Osteoblast (primary cell): ENCODE measurements at regions not wholly inside any gene's neighbourhood (a gene's known extent, or its start where the extent isn't known, plus 50 kb on each side); places are given as distances from the start of the nearest gene placed in this dataset.

Experiments
- DNase-seq: peaks from one replicate; pipeline ENCODE4 v3.0.0; 2011; ENCODE audit warnings: low spot score, mixed read lengths; ENCODE audit not compliant: insufficient read length; ENCODE audit errors: missing footprints
- H2AFZ ChIP-seq: 2 replicates; pipeline ENCODE4 v1.6.0; 2011; ENCODE audit warnings: mild to moderate bottlenecking, low read length
- H3K27ac ChIP-seq: 2 replicates; pipeline ENCODE4 v1.5.1; 2011; ENCODE audit warnings: mild to moderate bottlenecking, low read depth, low read length, moderate library complexity
- H3K27me3 ChIP-seq: 2 replicates; pipeline ENCODE4 v1.6.0; 2012; ENCODE audit warnings: mild to moderate bottlenecking, control low read depth, inconsistent platforms, low read length, moderate library complexity; ENCODE audit not compliant: insufficient read depth
- H3K36me3 ChIP-seq: 2 replicates; pipeline ENCODE4 v1.5.1; 2011; ENCODE audit warnings: mild to moderate bottlenecking, low read length, control low read depth, moderate library complexity; ENCODE audit not compliant: insufficient read depth
- H3K4me1 ChIP-seq: 2 replicates; pipeline ENCODE4 v1.5.1; 2011; ENCODE audit warnings: mild to moderate bottlenecking, low read length, control low read depth, moderate library complexity; ENCODE audit not compliant: insufficient read depth
- H3K4me2 ChIP-seq: 2 replicates; pipeline ENCODE4 v1.6.0; 2011; ENCODE audit warnings: mild to moderate bottlenecking, low read length; ENCODE audit not compliant: insufficient read depth
- H3K4me3 ChIP-seq: fragments of 200-600 bp; sonication (generic); 3 replicates; pipeline ENCODE4 v1.5.1; 2012; ENCODE audit warnings: mild to moderate bottlenecking, low read length, inconsistent platforms; ENCODE audit not compliant: insufficient read depth
- H3K79me2 ChIP-seq: 2 replicates; pipeline ENCODE4 v1.6.0; 2012; ENCODE audit warnings: mild to moderate bottlenecking, low read length, control low read depth, inconsistent platforms; ENCODE audit not compliant: insufficient read depth
- H3K9me3 ChIP-seq: 2 replicates; pipeline ENCODE4 v1.5.1; 2011; ENCODE audit warnings: low read depth, low read length, control low read depth
- H4K20me1 ChIP-seq: 2 replicates; pipeline ENCODE4 v1.6.0; 2012; ENCODE audit warnings: mild to moderate bottlenecking, low read length, control low read depth; ENCODE audit not compliant: insufficient read depth
- CTCF ChIP-seq: IDR thresholded peaks from 2 replicates; pipeline ENCODE4 v1.5.1; 2011; ENCODE audit warnings: mild to moderate bottlenecking, low read depth, low read length, moderate library complexity; ENCODE audit errors: extremely low read depth

GRCh38 chr1:56188855-56189254 is 390.5 kb downstream of the PLPP3 start:
- no peak for DNase-seq
- no peak for TF ChIP-seq CTCF
- no peak overlapping the region for H3K27ac ChIP-seq
- H3K36me3 ChIP-seq = no peaks in the 10 kb centered on the region
- H3K4me1 ChIP-seq = peaks cover 13% of the 10 kb centered on the region
- H3K79me2 ChIP-seq = no peaks in the 10 kb centered on the region
- H4K20me1 ChIP-seq = no peaks in the 10 kb centered on the region
- no peaks in the 10 kb centered on the region for H3K27me3 ChIP-seq
- no peak overlapping the region for H3K4me2 ChIP-seq
- no peak overlapping the region for H2AFZ ChIP-seq
- H3K9me3 ChIP-seq = no peaks in the 10 kb centered on the region
- no peak overlapping the region for H3K4me3 ChIP-seq

GRCh38 chr1:56188221-56188620 is 391.1 kb downstream of the PLPP3 start:
- no peaks in the 10 kb centered on the region for H3K36me3 ChIP-seq
- H3K4me2 ChIP-seq = no peak overlapping the region
- H3K4me1 ChIP-seq = peaks cover 13% of the 10 kb centered on the region
- no peak overlapping the region for H2AFZ ChIP-seq
- no peak for DNase-seq
- no peak overlapping the region for H3K27ac ChIP-seq
- no peaks in the 10 kb centered on the region for H4K20me1 ChIP-seq
- H3K9me3 ChIP-seq = no peaks in the 10 kb centered on the region
- H3K4me3 ChIP-seq = no peak overlapping the region
- TF ChIP-seq CTCF = no peak
- H3K79me2 ChIP-seq = no peaks in the 10 kb centered on the region
- H3K27me3 ChIP-seq = no peaks in the 10 kb centered on the region

GRCh38 chr1:56187405-56187804 is 392.0 kb downstream of the PLPP3 start:
- TF ChIP-seq CTCF = no peak
- Histone ChIP-seq H3K27me3 (no peaks in the 10 kb centered on the region), H3K4me3 (no peak overlapping the region), H3K9me3 (no peaks in the 10 kb centered on the region), H3K4me1 (peaks cover 13% of the 10 kb centered on the region), H2AFZ (no peak overlapping the region), H4K20me1 (no peaks in the 10 kb centered on the region), H3K36me3 (no peaks in the 10 kb centered on the region), H3K27ac (no peak overlapping the region), H3K4me2 (no peak overlapping the region), H3K79me2 (no peaks in the 10 kb centered on the region)
- DNase-seq = no peak

- no peak for DNase-seq
- TF ChIP-seq CTCF = no peak
- Histone ChIP-seq H3K4me2 (no peak overlapping the region), H3K27ac (no peak overlapping the region), H3K4me1 (peaks cover 5% of the 10 kb centered on the region), H3K36me3 (no peaks in the 10 kb centered on the region), H4K20me1 (no peaks in the 10 kb centered on the region), H3K9me3 (no peaks in the 10 kb centered on the region), H3K79me2 (no peaks in the 10 kb centered on the region), H2AFZ (no peak overlapping the region), H3K27me3 (no peaks in the 10 kb centered on the region), H3K4me3 (no peak overlapping the region)
These were observed 393.9 kb downstream of the PLPP3 start for GRCh38 chr1:56185493-56185892.
